ENCODE measurements at regions not wholly inside any gene's neighbourhood (a gene's known extent, or its start where the extent isn't known, plus 50 kb on each side); places are given as distances from the start of the nearest gene placed in this dataset.

GRCh38 chr5:68947986-68948385 lies 145.8 kb upstream of the SLC30A5 start (continued):
- TF ChIP-seq, protein P1, sequence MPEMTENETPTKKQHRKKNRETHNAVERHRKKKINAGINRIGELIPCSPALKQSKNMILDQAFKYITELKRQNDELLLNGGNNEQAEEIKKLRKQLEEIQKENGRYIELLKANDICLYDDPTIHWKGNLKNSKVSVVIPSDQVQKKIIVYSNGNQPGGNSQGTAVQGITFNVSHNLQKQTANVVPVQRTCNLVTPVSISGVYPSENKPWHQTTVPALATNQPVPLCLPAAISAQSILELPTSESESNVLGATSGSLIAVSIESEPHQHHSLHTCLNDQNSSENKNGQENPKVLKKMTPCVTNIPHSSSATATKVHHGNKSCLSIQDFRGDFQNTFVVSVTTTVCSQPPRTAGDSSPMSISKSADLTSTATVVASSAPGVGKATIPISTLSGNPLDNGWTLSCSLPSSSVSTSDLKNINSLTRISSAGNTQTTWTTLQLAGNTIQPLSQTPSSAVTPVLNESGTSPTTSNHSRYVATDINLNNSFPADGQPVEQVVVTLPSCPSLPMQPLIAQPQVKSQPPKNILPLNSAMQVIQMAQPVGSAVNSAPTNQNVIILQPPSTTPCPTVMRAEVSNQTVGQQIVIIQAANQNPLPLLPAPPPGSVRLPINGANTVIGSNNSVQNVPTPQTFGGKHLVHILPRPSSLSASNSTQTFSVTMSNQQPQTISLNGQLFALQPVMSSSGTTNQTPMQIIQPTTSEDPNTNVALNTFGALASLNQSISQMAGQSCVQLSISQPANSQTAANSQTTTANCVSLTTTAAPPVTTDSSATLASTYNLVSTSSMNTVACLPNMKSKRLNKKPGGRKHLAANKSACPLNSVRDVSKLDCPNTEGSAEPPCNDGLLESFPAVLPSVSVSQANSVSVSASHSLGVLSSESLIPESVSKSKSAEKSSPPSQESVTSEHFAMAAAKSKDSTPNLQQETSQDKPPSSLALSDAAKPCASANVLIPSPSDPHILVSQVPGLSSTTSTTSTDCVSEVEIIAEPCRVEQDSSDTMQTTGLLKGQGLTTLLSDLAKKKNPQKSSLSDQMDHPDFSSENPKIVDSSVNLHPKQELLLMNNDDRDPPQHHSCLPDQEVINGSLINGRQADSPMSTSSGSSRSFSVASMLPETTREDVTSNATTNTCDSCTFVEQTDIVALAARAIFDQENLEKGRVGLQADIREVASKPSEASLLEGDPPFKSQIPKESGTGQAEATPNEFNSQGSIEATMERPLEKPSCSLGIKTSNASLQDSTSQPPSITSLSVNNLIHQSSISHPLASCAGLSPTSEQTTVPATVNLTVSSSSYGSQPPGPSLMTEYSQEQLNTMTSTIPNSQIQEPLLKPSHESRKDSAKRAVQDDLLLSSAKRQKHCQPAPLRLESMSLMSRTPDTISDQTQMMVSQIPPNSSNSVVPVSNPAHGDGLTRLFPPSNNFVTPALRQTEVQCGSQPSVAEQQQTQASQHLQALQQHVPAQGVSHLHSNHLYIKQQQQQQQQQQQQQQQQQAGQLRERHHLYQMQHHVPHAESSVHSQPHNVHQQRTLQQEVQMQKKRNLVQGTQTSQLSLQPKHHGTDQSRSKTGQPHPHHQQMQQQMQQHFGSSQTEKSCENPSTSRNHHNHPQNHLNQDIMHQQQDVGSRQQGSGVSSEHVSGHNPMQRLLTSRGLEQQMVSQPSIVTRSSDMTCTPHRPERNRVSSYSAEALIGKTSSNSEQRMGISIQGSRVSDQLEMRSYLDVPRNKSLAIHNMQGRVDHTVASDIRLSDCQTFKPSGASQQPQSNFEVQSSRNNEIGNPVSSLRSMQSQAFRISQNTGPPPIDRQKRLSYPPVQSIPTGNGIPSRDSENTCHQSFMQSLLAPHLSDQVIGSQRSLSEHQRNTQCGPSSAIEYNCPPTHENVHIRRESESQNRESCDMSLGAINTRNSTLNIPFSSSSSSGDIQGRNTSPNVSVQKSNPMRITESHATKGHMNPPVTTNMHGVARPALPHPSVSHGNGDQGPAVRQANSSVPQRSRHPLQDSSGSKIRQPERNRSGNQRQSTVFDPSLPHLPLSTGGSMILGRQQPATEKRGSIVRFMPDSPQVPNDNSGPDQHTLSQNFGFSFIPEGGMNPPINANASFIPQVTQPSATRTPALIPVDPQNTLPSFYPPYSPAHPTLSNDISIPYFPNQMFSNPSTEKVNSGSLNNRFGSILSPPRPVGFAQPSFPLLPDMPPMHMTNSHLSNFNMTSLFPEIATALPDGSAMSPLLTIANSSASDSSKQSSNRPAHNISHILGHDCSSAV (CRISPR knock-in tag; IDR thresholded peaks at IDR 0.05; ENCODE audit: borderline replicate concordance): no peak
- TF ChIP-seq ZNF766 (CRISPR knock-in tag; IDR thresholded peaks at IDR 0.05; ENCODE audit: borderline replicate concordance): no peak
- TF ChIP-seq SOX6 (IDR thresholded peaks at IDR 0.05): no peak
- TF ChIP-seq SOX6 (CRISPR knock-in tag; IDR thresholded peaks at IDR 0.05): no peak
- TF ChIP-seq ZNF44 (CRISPR knock-in tag; IDR thresholded peaks at IDR 0.05): no peak
- TF ChIP-seq MATR3 (CRISPR knock-in tag; IDR thresholded peaks at IDR 0.05): no peak
- no peak for TF ChIP-seq SUZ12 (IDR thresholded peaks at IDR 0.05; ENCODE audit: low read depth, low read length)
- no peak for TF ChIP-seq NONO (IDR thresholded peaks at IDR 0.05)
- TF ChIP-seq NONO (CRISPR knock-in tag; conservative IDR thresholded peaks at IDR 0.05): no peak
- no peak for TF ChIP-seq ZNF609 (CRISPR knock-in tag; IDR thresholded peaks at IDR 0.05; ENCODE audit: borderline replicate concordance)
- TF ChIP-seq ZNF557 (CRISPR knock-in tag; IDR thresholded peaks at IDR 0.05): no peak
- no peak for TF ChIP-seq JDP2 (CRISPR knock-in tag; IDR thresholded peaks at IDR 0.05; ENCODE audit: borderline replicate concordance)
- TF ChIP-seq, protein P2, sequence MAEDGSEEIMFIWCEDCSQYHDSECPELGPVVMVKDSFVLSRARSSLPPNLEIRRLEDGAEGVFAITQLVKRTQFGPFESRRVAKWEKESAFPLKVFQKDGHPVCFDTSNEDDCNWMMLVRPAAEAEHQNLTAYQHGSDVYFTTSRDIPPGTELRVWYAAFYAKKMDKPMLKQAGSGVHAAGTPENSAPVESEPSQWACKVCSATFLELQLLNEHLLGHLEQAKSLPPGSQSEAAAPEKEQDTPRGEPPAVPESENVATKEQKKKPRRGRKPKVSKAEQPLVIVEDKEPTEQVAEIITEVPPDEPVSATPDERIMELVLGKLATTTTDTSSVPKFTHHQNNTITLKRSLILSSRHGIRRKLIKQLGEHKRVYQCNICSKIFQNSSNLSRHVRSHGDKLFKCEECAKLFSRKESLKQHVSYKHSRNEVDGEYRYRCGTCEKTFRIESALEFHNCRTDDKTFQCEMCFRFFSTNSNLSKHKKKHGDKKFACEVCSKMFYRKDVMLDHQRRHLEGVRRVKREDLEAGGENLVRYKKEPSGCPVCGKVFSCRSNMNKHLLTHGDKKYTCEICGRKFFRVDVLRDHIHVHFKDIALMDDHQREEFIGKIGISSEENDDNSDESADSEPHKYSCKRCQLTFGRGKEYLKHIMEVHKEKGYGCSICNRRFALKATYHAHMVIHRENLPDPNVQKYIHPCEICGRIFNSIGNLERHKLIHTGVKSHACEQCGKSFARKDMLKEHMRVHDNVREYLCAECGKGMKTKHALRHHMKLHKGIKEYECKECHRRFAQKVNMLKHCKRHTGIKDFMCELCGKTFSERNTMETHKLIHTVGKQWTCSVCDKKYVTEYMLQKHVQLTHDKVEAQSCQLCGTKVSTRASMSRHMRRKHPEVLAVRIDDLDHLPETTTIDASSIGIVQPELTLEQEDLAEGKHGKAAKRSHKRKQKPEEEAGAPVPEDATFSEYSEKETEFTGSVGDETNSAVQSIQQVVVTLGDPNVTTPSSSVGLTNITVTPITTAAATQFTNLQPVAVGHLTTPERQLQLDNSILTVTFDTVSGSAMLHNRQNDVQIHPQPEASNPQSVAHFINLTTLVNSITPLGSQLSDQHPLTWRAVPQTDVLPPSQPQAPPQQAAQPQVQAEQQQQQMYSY (CRISPR knock-in tag; IDR thresholded peaks at IDR 0.05): no peak

Measured in HepG2 (cell line).